Activated T-helper 1 cell treated with anti-CD3 and anti-CD28 coated beads, Interleukin-2, amount 50 U/mL, for 16 hours (primary cell): ENCODE measurements at regions not wholly inside any gene's neighbourhood (a gene's known extent, or its start where the extent isn't known, plus 50 kb on each side); places are given as distances from the start of the nearest gene placed in this dataset.

ENCODE experiments used
- DNase-seq, 2 donors: peaks; one replicate each; pipeline ENCODE4 v3.0.0-alpha.2; 2020; ENCODE audit warnings: low read depth in 1 of 2, low spot score in 1 of 2

DNA sequence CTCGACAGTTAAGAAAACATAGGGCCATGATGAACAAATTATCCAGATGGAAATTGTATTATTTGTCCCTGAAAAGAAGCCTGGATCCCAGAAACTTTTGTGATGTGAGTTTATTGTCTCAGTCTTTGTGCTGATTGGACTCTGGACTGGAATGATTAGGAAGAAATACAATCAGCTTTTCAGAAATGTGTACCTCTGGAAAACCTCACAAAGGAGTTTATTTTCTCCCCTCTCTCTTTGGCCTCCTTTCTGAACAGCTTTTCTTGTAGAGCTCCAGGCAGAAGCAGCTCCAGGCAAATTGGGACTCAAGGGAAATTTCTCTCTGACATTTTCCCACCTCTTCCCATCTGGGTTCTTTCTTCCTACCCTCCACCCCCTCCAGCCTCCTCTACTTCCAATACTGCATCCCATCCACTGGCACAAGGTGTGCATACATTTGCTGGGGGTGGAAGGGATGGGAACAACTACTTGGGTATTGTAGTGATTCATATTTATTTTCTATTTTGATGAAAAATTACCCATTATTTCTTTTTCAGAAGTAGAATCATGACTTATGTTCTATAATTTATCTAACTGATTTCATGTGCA lies 119.7 kb downstream of the CD47 start:
- DNase-seq: no peak

DNA sequence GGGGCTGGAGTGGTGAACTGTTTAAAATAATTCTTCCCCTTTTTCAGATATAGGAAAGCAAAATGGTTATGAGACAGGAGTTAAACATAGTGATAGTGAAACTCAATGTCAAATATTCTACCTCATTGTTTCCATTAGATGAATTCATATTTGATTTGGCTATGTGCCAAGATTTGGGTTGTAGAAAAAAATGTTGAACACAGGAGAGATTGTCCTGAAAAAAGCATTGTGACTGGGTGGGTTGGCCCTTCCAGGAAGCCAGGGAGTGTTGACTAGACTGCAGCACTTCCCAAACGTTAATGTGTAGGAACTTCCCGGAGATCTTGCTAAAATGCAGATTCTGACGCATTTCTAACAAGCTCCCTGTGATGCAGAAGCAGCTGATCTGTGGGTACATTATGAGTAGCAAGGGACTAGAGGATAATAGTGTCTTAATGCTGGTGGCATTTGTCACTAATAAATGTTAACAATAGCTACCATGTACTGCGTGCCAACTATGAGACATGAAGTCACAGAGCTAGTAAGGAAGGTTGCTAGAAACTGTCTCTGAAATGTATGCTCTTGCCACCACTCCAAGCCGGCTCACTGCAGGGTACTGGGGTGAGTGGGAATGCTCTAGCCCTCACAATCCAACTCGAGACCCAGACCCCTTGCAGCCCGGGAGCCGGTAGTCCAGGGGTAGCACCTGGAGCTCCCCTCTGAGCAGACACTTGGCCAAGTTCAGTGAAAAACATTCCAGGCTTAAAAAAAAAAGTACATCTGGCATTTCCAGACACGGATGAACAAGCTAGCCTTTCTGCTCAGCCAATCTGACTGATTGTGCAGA lies 120.6 kb downstream of the CD47 start:
- DNase-seq: no peak

DNA sequence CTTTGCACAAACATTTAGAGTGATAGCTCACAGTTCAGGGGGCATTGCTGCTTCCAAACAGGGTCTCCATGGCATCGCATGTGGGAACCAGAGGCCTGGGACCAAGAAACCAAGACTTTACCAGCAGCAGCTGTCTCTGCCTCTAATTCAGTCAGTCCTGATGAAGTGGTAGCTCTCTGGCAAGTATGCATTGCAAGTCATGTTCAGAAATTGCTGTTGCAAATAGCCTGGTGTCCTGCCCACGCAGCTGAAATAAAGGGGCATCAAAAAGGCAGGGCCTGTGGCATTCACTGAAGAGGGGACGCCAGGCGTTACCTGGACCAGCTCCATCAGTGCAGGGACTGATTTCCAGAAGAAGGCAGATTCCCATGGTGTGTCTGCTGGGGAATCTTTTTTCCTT lies 121.3 kb downstream of the CD47 start:
- no peak for DNase-seq

DNA sequence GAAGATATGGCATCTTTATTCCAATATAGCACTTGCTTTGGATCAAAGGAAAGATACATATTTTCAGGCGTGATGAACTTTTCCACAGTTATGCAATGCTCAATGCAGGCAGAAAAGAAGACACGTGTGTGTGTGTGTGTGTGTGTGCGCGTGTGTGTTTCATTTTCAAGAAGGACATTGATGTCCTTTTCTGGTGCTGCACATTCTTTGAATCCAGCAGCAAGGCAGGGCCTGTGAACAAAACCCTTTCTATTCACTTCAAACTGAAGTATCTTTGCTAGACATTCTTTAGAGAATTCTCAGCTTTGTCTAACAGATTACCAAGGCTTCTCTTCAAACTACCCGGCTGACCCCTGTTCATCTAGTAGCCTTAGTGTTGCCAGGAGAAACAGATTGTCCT lies 124.6 kb downstream of the CD47 start:
- DNase-seq: no peak

DNA sequence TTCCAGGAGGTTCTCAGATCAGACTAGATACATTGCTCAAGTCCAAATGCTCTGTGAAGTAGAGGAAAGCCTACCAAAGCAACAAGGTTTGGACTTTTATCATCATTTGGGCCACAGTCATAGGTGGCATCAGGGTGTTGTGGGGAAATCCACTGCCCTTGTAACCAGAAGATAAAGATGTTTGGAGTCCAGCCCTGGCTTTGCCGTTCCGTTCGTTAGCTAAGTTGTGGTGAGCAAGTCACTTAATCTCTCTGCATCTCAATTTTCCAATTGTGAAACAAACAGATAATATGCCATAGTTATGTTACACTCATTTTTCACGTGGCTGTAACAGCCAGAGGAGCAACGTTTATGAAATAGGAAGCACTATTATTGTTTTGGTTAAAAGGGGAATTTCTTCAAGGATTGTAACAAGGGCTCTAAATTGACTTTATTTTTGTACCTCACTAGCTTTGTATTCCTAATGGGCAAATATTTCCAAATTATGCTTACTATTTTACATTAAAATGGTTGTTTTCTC lies 125.6 kb downstream of the CD47 start:
- DNase-seq: no peak

DNA sequence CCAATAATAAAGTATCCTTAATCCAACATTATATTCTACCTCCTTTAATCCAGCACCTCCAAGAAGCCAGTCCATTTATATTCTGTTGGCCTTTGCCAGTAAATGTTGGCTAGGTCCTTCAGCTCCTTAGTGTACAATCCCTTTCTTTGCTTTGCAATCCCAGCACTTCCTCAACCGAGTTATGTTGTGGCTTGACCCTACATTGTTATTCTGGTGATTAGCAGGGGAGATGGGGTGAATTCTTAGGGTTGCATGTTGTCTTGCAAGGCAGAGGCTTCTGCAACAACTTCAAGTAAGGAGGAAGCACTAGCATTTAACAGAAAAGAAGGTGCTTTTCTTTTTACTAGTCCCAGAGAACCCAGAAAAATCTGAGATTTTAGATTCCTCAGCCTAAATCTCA lies 127.2 kb downstream of the CD47 start:
- no peak for DNase-seq

DNA sequence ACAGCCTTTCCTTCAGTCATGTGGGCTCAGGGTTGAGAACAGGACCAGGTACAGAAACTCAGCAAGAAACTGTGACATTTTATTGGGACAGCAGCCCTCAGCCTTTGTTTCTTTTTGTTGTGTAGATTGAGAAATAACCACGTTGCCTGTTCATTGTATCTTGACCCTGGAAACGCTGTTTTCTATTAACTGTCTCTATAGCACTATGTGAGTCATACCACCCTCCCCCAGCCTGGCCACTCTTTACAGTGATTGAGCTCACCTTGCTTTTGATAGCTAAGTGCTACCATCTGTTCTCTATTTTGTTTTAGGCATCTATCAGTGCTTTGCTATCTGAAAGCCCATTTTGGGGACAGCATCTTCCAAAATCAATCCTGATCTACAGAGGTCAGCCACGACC lies 127.9 kb downstream of the CD47 start:
- no peak for DNase-seq

DNA sequence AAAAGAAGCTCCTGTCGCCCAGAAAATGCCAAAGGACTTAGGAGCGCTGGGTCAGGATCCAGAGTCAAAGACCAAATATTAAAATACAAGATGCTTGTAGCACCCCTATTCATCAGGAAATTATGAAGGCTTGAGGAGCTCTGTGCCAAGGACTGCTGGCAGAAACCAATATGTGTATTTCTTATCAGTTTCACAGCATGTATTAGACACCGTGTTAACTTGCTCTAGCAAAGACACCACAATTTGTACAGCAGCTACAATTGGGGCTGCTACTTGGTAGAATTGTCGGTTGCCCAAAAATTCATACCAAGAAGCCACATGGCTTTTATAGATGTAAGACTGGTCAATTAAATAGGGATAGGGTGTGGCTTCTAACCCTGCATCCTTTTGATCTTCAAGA lies 128.8 kb downstream of the CD47 start:
- no peak for DNase-seq

DNA sequence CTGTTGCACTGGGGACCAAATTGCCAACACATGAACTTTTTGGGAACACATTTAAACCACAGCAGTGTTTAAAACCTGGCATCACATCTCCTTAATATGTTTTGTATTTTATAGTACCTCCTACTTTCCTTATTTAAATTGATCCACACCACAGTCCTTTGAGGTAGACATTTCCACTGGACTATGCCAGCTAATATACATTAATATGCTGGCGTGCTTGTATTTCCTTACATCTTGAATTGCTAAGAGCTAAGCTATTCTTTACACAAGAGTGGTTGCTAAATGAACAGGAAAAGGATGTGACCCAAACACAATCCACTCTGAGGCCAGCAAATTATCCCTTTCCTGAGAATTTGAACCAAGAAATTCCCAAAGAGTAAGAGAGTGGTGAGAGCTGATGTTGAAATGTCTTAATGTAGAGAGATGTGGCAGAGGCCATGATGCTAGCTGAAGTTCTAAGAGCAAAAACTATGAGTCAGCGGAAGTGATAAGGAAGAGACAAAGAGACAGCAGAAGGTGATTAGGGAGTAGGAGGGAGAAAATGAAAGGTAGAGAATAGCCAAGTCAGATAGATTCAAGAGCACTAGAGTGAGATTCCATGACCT lies 131.2 kb downstream of the CD47 start:
- no peak for DNase-seq

DNA sequence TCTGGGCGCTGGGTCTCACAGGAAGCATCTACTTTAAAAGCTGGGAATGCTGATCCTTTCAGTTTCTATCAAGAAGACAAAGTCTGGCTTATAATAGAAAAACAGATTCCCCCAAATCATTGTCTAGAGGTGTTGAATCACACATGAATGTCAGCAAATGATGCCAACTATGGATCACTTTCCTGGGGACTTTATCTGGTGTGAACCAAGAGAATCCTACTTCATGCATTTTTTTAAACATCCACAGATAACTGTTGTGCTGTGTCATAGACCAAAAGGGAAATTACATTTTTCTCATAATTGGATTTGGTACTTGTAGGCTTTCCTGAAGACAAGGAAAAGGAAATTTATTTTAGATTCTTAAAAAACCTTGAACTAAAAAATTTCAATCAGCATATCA lies 132.7 kb downstream of the CD47 start:
- no peak for DNase-seq

DNA sequence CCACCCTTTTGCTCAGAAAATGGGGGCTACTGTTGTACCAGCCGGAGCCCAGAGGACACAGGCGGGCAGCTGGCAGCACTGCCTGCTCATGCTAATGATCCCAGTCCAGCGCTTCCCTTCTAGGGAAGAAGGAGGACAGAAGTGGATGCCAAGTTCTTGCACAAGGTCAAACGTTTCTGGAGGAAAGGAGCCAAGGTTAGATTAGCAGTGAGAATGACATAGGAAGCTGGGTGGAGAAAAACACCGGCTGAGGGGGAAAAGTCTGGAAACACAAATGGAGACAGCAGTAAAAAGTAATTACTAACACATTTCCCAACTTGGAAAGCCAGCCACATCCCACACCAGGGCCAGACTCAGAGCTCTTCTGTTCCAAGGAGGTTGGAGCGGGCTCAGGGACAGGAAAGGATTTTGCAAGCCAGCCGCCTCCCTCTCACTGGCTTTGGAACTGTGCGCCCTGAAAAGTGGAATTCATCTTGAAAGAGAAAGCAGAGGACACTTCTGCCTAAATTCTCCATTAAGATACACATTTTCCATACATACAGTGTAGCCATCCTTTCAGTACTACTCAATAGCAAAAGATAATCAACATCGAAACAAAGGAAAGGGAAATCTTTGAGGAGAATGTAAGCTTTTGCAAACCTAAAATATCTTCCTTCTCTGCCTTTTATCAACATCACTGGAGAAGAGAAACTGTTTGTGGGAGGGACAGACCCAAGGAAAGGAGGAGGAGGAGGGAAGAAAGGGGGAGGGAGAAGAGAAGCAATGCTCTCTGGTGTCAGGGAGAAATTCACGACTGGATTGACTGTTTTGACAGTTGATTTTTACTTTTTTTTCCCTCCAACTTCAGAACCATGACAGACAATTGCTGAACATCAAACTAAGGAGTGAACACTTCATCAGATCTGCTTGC lies 133.6 kb downstream of the CD47 start:
- DNase-seq: no peak

DNA sequence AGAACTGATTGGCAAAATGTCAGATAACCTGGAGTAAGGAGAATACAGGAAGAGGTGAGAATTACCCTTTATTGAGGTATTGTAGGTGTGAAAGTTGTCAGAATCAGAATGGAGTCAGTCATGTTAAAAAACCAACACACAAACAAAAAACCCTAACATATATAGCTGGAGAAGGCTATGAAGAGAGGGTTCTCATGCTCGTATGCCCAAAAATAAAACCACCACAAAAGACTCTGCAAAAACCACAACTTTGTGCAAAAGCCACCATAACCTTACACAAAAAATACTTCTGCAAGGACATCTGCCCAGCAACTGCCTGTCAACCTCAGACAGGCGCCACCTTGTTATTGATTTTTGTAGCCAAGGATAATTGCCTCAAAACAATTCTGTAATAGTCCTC lies 136.0 kb downstream of the CD47 start:
- no peak for DNase-seq

DNA sequence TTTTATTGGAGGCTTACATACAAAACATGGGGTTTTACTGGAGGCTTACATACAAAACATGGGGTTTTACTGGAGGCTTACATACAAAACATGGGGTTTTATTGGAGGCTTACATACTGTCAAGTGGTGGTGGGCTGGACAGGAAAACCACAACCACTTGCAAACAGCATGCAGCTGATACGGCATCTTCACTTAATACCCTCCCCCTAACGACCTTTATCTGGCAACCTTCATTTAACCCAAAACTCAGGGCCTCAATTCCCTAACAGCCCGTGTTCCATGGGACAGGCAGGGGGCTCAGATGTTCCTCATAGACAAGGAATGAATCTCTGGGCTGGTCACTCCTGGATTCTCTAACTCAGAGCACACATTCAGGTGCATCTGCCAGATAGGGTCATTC lies 137.1 kb downstream of the CD47 start:
- DNase-seq: no peak

DNA sequence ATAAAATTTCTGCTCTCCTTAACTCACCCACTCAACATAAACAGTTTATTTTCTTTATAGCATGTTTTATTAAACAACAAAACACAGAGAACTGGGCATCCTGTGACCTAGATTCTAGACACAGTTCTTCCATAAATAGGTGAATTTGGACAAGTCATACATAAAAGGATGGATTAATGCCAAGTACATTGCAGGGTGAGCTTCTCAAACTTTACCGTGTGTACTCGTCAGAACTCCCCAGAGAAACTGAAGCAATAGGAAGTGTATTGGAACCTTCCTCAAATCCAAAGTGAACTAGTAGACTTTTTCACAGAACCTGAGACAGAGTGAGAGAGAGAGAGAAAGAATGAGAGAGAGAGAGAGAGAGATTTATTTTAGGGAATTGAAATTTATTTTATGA lies 139.7 kb downstream of the CD47 start:
- no peak for DNase-seq

DNA sequence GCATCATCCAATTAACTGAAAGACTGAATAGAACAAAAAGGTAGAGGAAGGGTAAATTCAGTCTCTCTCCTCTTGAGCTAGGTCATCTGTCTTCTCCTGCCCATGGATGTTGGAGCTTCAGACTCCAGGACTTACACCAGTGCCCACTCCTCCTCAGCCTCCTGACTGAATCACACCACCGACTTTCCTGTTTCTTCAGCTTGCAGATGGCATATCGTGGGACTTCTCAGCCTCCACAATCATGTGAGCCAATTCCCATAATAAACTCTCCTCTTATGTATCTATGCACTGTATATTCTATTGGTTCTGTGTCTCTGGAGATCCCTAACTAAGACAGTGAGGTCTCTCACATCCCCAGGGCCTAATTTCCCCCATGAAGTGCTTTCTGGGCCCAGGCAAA lies 140.4 kb downstream of the CD47 start:
- DNase-seq: no peak

DNA sequence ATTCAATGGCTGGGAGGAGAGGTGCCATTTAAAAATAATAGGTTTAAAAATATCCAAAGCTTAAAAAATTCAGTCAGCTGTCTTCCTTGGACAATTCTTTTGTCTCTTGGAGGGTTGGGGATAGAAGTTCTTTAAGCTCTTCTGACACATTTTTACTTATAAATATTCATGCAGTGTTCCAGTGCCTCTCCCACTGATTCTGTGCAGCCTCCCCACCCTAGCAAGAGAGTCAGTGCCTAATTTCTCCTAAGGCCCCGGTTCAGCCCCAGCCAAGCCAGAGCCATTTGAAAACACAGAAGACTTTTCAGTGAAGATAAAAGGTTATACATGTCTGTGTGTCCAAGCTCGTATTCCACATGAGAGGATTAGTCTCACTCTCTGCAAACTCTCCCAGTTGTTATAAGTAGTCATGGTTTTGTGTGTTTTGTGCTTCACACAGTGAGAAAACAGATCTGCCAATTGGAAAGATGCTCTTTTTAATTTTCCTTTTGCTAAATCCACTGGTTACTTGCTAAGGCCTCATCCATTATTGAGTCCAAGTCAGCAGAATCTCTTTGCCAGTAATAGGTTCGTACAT lies 141.3 kb downstream of the CD47 start:
- DNase-seq: no peak

DNA sequence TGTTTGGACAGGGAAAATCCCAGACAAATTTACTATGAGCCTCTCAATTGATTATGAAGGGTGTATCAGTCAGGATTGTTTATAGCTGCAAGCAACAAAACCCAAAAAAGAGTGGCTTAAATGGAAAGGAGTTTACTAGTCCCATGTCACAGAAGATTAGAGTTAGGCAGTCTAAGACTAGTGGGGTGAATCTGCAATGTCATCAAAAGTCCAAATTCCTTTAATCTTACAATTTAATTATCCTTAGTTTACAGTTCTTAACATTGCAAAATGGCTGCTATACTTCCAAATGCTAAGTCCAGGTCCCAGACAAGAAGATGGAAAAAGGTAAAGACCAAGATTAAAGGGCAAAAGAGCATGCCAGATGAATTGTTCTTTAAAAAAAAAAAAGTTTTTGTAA lies 143.6 kb downstream of the CD47 start:
- DNase-seq: no peak

DNA sequence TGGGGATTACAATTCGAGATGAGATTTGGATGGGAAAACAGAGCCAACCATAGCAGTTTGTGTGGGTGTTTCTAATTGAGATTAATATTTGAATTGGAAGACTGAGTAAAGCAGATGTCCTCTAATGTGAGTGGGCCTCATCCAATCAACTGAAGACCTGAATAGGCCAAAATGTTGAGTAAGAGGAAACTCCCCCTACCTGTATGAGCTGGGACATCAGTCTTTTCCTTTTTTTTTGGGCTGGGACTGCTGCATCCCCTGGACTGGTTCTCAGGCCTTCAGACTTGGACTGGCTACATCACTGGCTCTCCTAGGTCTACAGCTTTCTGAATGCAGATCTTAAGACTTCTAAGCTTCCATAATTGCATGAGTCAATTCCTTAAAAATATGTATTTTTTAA lies 144.1 kb downstream of the CD47 start:
- DNase-seq: no peak

DNA sequence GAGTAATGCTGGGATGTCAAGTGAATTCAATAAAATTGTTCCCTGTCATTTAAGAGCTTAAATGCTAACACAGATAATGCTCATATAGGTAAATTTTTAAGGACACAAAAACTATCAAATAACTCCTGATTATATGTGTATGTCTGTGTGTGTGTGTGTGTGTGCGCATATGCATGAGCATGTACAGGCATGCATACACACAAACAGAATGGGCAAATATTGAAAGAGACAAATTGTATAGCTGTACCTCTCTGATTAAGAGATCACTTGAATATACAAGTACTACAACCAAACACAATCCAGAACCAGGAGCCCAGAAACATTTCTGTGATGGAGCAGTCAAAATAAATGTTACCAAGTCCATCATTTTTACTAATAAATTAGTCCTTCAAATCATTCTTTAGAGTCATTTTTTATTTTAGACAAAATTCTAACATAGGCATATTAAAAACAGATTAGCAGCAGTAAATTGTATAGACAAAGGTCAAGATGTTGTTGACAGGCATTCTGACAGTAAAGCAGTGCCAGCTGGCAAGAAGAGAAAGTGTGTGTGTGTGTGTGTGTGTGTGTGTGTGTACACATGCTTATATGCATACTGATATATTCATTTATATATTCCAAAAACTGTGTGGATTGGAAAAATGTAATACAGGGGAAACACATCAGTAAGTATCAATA lies 145.3 kb downstream of the CD47 start:
- no peak for DNase-seq

DNA sequence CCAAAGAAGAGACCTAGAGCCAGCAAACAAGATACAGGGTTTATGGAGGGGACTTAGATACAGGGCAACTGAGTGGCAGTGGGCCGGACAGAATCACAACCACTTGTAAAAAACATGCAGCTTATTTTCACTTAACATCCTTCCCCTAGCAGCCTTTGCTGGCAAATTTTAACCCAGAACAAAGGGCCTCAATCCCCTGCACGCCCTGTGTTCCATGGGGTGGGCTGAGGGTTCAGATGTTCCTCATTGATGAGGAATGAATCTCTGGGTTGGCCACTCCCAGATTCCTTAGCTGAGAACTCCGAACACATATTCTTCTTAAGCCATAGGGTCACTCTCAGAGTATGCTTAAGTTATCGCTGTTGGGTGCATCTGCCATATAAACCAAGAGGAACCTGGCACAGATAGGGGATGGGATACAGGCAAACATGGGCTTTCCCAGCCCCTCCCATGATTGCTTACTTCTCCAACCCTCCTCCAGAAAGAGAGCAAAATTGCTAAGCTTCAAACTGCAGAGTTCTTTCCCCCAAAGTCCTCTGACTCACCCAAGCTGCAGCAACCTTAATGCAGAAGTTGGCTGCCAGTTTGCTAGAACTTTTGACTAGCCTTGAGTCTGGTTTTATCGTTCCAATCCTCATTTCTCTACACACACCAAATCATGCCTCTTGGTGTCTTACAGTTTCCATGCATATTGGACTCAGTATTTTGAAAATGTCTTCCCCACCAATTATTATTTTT lies 146.9 kb downstream of the CD47 start:
- DNase-seq: no peak
